HepG2 (cell line): ENCODE measurements at regions not wholly inside any gene's neighbourhood (a gene's known extent, or its start where the extent isn't known, plus 50 kb on each side); places are given as distances from the start of the nearest gene placed in this dataset.

Experiments used
- DPF2 ChIP-seq: sonication (generic); formaldehyde crosslinking; IDR thresholded peaks from 2 replicates; pipeline ENCODE4 v1.4.0; 2020; ENCODE audit warnings: mild to moderate bottlenecking, low read depth, missing genetic modification reagents, borderline replicate concordance
- ELF3 ChIP-seq: IDR thresholded peaks from 2 replicates; pipeline ENCODE4 v1.6.1; 2016; ENCODE audit warnings: missing genetic modification reagents, missing compliant biosample characterization
- HDAC2 ChIP-seq: sonication (generic); formaldehyde crosslinking; IDR thresholded peaks from 2 replicates; pipeline ENCODE4 v1.4.0; 2020; ENCODE audit warnings: missing genetic modification reagents
- HIVEP1 ChIP-seq: sonication (generic); formaldehyde crosslinking; IDR thresholded peaks from 2 replicates; pipeline ENCODE4 v1.4.0; 2020; ENCODE audit warnings: mild to moderate bottlenecking, missing genetic modification reagents
- NR1H2 ChIP-seq: sonication (generic); formaldehyde crosslinking; IDR thresholded peaks from 2 replicates; pipeline ENCODE4 v1.8.1; 2022; ENCODE audit warnings: low read depth, missing genetic modification reagents, borderline replicate concordance
- PHF8 ChIP-seq: sonication (generic); formaldehyde crosslinking; IDR thresholded peaks from 2 replicates; pipeline ENCODE4 v1.5.0; 2020; ENCODE audit warnings: missing genetic modification reagents
- RARG ChIP-seq: sonication (generic); formaldehyde crosslinking; IDR thresholded peaks from 2 replicates; pipeline ENCODE4 v1.4.0; 2020; ENCODE audit warnings: low read depth, mild to moderate bottlenecking, missing genetic modification reagents
- ZFP36 ChIP-seq: fragments of 150-350 bp; IDR thresholded peaks from 2 replicates; pipeline ENCODE4 v1.6.1; 2018; ENCODE audit warnings: borderline replicate concordance, low read length, low read depth; ENCODE audit not compliant: partially characterized antibody
- ZSCAN25 ChIP-seq: sonication (generic); formaldehyde crosslinking; IDR thresholded peaks from 2 replicates; pipeline ENCODE4 v1.8.0; 2022; ENCODE audit warnings: mild to moderate bottlenecking, missing genetic modification reagents
- TF ChIP-seq, protein P1 (sequence below): sonication (generic); formaldehyde crosslinking; IDR thresholded peaks from 2 replicates; pipeline ENCODE4 v1.4.0; 2020; ENCODE audit warnings: missing genetic modification reagents
- TF ChIP-seq, protein P2 (sequence below): sonication (generic); formaldehyde crosslinking; IDR thresholded peaks from 2 replicates; pipeline ENCODE4 v1.5.0; 2020; ENCODE audit warnings: mild to moderate bottlenecking, missing genetic modification reagents, moderate library complexity

DNA sequence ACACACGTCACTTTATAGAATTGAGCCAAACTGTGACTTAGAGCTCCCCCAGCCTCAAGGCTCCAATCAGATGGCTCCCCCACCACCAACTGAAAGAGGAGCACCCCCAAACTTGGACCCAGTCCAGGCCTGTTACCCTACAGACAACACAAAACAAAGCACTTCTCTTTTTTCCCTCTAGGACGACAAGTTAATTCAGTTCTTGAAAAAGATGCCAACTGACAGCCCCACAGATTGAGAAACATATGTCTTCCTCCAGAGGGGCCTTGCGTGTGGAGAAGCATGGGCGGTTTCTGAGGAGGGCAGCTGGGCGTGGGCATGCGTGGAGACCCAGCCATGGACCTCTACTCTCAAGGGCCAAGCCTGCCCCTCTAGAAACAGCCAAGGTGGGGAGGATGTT lies 229.5 kb downstream of the SHQ1 start:
- TF ChIP-seq HIVEP1 (no peak), RARG (CRISPR knock-in tag) (no peak), ZFP36 (no peak), HDAC2 (CRISPR knock-in tag) (no peak), DPF2 (CRISPR knock-in tag) (no peak), ZSCAN25 (no peak), PHF8 (CRISPR knock-in tag) (no peak), NR1H2 (CRISPR knock-in tag) (no peak), ELF3 (CRISPR knock-in tag) (no peak)
- TF ChIP-seq, protein P1, sequence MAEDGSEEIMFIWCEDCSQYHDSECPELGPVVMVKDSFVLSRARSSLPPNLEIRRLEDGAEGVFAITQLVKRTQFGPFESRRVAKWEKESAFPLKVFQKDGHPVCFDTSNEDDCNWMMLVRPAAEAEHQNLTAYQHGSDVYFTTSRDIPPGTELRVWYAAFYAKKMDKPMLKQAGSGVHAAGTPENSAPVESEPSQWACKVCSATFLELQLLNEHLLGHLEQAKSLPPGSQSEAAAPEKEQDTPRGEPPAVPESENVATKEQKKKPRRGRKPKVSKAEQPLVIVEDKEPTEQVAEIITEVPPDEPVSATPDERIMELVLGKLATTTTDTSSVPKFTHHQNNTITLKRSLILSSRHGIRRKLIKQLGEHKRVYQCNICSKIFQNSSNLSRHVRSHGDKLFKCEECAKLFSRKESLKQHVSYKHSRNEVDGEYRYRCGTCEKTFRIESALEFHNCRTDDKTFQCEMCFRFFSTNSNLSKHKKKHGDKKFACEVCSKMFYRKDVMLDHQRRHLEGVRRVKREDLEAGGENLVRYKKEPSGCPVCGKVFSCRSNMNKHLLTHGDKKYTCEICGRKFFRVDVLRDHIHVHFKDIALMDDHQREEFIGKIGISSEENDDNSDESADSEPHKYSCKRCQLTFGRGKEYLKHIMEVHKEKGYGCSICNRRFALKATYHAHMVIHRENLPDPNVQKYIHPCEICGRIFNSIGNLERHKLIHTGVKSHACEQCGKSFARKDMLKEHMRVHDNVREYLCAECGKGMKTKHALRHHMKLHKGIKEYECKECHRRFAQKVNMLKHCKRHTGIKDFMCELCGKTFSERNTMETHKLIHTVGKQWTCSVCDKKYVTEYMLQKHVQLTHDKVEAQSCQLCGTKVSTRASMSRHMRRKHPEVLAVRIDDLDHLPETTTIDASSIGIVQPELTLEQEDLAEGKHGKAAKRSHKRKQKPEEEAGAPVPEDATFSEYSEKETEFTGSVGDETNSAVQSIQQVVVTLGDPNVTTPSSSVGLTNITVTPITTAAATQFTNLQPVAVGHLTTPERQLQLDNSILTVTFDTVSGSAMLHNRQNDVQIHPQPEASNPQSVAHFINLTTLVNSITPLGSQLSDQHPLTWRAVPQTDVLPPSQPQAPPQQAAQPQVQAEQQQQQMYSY (CRISPR knock-in tag) = no peak
- TF ChIP-seq, protein P2, sequence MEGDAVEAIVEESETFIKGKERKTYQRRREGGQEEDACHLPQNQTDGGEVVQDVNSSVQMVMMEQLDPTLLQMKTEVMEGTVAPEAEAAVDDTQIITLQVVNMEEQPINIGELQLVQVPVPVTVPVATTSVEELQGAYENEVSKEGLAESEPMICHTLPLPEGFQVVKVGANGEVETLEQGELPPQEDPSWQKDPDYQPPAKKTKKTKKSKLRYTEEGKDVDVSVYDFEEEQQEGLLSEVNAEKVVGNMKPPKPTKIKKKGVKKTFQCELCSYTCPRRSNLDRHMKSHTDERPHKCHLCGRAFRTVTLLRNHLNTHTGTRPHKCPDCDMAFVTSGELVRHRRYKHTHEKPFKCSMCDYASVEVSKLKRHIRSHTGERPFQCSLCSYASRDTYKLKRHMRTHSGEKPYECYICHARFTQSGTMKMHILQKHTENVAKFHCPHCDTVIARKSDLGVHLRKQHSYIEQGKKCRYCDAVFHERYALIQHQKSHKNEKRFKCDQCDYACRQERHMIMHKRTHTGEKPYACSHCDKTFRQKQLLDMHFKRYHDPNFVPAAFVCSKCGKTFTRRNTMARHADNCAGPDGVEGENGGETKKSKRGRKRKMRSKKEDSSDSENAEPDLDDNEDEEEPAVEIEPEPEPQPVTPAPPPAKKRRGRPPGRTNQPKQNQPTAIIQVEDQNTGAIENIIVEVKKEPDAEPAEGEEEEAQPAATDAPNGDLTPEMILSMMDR (CRISPR knock-in tag) = no peak
